Esophagus muscularis mucosa (tissue), 3 donors: ENCODE measurements at regions not wholly inside any gene's neighbourhood (a gene's known extent, or its start where the extent isn't known, plus 50 kb on each side); places are given as distances from the start of the nearest gene placed in this dataset.

ENCODE experiments used
- EP300 ChIP-seq: sonication (generic); formaldehyde crosslinking; IDR thresholded peaks from one replicate; pipeline ENCODE4 v1.6.1; 2017; ENCODE audit warnings: antibody characterized with exemption
- TF ChIP-seq, protein P1 (sequence below), 3 experiments: fragments of 200-600 bp in 2 of 3; fragments of 450-650 bp in 1 of 3; sonication (generic) in 2 of 3; IDR thresholded peaks; one replicate each; pipeline ENCODE4 v1.5.1; 2017 to 2019; ENCODE audit warnings: antibody characterized with exemption in 3 of 3, mild to moderate bottlenecking in 2 of 3, moderate library complexity in 1 of 3

DNA sequence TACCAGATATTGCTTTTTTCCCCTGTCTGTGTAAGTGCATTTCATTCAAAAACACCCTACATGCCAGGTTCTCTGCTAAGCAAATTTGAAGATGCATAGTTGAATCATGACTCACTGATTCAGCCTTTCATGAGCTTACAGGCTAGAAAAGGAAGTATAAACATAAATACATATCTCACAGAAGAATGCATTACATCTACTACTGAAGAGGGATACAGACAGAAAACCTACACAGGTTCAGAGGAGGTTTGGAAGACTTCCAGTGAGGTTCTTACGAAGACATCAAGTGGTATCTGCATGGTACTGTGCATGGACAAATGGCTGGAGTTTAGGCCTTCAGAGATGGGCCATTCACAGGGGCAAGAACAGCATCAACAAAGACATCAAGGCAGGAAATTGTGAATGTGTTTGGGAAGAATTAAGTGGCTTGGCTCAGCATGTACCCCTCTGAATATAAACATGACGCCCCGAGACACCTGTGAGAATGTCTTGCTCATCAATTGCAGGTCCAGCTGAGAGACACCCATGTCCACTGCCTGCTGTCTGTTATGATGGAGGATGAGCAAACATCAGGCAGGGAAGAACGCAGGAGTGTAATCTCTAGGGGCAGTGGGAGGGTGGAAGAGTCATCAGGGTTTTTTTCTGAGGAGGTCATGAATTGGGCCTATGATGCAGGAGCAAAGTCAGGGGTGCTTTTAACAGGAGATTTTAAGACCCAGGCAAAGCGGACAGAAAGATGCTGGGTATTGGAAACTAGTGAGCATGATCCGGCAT lies 105.1 kb upstream of the GALNT15 start:
- TF ChIP-seq EP300 = no peak
- TF ChIP-seq, protein P1, sequence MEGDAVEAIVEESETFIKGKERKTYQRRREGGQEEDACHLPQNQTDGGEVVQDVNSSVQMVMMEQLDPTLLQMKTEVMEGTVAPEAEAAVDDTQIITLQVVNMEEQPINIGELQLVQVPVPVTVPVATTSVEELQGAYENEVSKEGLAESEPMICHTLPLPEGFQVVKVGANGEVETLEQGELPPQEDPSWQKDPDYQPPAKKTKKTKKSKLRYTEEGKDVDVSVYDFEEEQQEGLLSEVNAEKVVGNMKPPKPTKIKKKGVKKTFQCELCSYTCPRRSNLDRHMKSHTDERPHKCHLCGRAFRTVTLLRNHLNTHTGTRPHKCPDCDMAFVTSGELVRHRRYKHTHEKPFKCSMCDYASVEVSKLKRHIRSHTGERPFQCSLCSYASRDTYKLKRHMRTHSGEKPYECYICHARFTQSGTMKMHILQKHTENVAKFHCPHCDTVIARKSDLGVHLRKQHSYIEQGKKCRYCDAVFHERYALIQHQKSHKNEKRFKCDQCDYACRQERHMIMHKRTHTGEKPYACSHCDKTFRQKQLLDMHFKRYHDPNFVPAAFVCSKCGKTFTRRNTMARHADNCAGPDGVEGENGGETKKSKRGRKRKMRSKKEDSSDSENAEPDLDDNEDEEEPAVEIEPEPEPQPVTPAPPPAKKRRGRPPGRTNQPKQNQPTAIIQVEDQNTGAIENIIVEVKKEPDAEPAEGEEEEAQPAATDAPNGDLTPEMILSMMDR (IDR thresholded peaks at IDR 0.05) = no peak
